IPS-18a (cell line): ENCODE measurements at regions not wholly inside any gene's neighbourhood (a gene's known extent, or its start where the extent isn't known, plus 50 kb on each side); places are given as distances from the start of the nearest gene placed in this dataset.
"Not testable (repeated sequence)": the region's sequence is repeated elsewhere in the genome, so short reads cannot be mapped to it uniquely, and the experiment has no call there.

Source experiments
- H3K27ac ChIP-seq: one replicate; pipeline ENCODE4 v1.5.1; 2013; ENCODE audit warnings: low read length
- H3K27me3 ChIP-seq: one replicate; pipeline ENCODE4 v1.6.1; 2013; ENCODE audit warnings: mild to moderate bottlenecking, low read length; ENCODE audit not compliant: control insufficient read depth, insufficient read depth
- H3K36me3 ChIP-seq: one replicate; pipeline ENCODE4 v1.6.1; 2013; ENCODE audit warnings: low read depth, low read length; ENCODE audit not compliant: control insufficient read depth
- H3K4me1 ChIP-seq: one replicate; pipeline ENCODE4 v1.6.1; 2013; ENCODE audit warnings: low read depth, low read length; ENCODE audit not compliant: control insufficient read depth
- H3K4me3 ChIP-seq: one replicate; pipeline ENCODE4 v1.5.1; 2013; ENCODE audit warnings: low read length
- H3K9ac ChIP-seq: one replicate; pipeline ENCODE4 v1.6.1; 2013; ENCODE audit warnings: mild to moderate bottlenecking, low read length, moderate library complexity
- H3K9me3 ChIP-seq: one replicate; pipeline ENCODE4 v1.6.1; 2013; ENCODE audit warnings: low read depth, low read length; ENCODE audit not compliant: control insufficient read depth

GRCh38 chr2:67142071-67142470 lies 255.1 kb upstream of the ETAA1 start:
- no peak overlapping the region for H3K9ac ChIP-seq

GRCh38 chr2:67142741-67143140 lies 254.4 kb upstream of the ETAA1 start:
- Histone ChIP-seq H3K9me3 (no peaks in the 10 kb centered on the region), H3K27me3 (no peaks in the 10 kb centered on the region), H3K27ac (no peak overlapping the region)

More at GRCh38 chr2:67142071-67142470, 255.1 kb upstream of the ETAA1 start:
- no peak overlapping the region for H3K4me3 ChIP-seq
- H3K36me3 ChIP-seq, result no peaks in the 10 kb centered on the region
- no peak overlapping the region for H3K27ac ChIP-seq
- H3K27me3 ChIP-seq, result no peaks in the 10 kb centered on the region
- no peaks in the 10 kb centered on the region for H3K9me3 ChIP-seq
- H3K4me1 ChIP-seq, result no peaks in the 10 kb centered on the region

GRCh38 chr2:67145851-67146250 lies 251.3 kb upstream of the ETAA1 start:
- Histone ChIP-seq H3K4me3 (no peak overlapping the region), H3K27me3 (no peaks in the 10 kb centered on the region), H3K4me1 (no peaks in the 10 kb centered on the region), H3K36me3 (no peaks in the 10 kb centered on the region), H3K9me3 (no peaks in the 10 kb centered on the region), H3K27ac (no peak overlapping the region), H3K9ac (no peak overlapping the region)

More at GRCh38 chr2:67142741-67143140, 254.4 kb upstream of the ETAA1 start:
- H3K4me3 ChIP-seq, result no peak overlapping the region
- H3K9ac ChIP-seq, result no peak overlapping the region
- no peaks in the 10 kb centered on the region for H3K36me3 ChIP-seq
- H3K4me1 ChIP-seq, result no peaks in the 10 kb centered on the region

GRCh38 chr2:67156796-67157195 lies 240.3 kb upstream of the ETAA1 start:
- no peaks in the 10 kb centered on the region for H3K36me3 ChIP-seq
- no peaks in the 10 kb centered on the region for H3K9me3 ChIP-seq
- H3K27ac ChIP-seq, result no peak overlapping the region
- no peak overlapping the region for H3K4me3 ChIP-seq
- H3K27me3 ChIP-seq, result no peaks in the 10 kb centered on the region
- H3K4me1 ChIP-seq, result no peaks in the 10 kb centered on the region
- H3K9ac ChIP-seq, result no peak overlapping the region

- Histone ChIP-seq H3K27ac (no peak overlapping the region), H3K27me3 (no peaks in the 10 kb centered on the region), H3K36me3 (no peaks in the 10 kb centered on the region), H3K4me1 (no peaks in the 10 kb centered on the region), H3K9ac (no peak overlapping the region), H3K9me3 (no peaks in the 10 kb centered on the region), H3K4me3 (no peak overlapping the region)
Measured at GRCh38 chr2:67158718-67159117, 238.4 kb upstream of the ETAA1 start.

- H3K9ac ChIP-seq, result no peak overlapping the region
- H3K27me3 ChIP-seq, result no peaks in the 10 kb centered on the region
- H3K4me1 ChIP-seq, result no peaks in the 10 kb centered on the region
- no peak overlapping the region for H3K27ac ChIP-seq
- no peak overlapping the region for H3K4me3 ChIP-seq
- no peaks in the 10 kb centered on the region for H3K9me3 ChIP-seq
- H3K36me3 ChIP-seq, result no peaks in the 10 kb centered on the region
Measured at GRCh38 chr2:67159929-67160328, 237.2 kb upstream of the ETAA1 start.

GRCh38 chr2:67164771-67165522 lies 232.2 kb upstream of the ETAA1 start:
- Histone ChIP-seq H3K9me3 (no peaks in the 10 kb centered on the region), H3K9ac (no peak overlapping the region), H3K4me1 (no peaks in the 10 kb centered on the region), H3K27me3 (no peaks in the 10 kb centered on the region), H3K36me3 (no peaks in the 10 kb centered on the region), H3K27ac (no peak overlapping the region), H3K4me3 (no peak overlapping the region)

GRCh38 chr2:67165523-67165990 lies 231.6 kb upstream of the ETAA1 start:
- H3K4me3 ChIP-seq, result no peak overlapping the region
- no peaks in the 10 kb centered on the region for H3K36me3 ChIP-seq
- H3K27ac ChIP-seq, result no peak overlapping the region
- H3K4me1 ChIP-seq, result no peaks in the 10 kb centered on the region
- no peaks in the 10 kb centered on the region for H3K9me3 ChIP-seq
- no peaks in the 10 kb centered on the region for H3K27me3 ChIP-seq
- no peak overlapping the region for H3K9ac ChIP-seq

- not testable (repeated sequence) for H3K27ac ChIP-seq, H3K4me3 ChIP-seq, H3K9me3 ChIP-seq, H3K27me3 ChIP-seq, H3K36me3 ChIP-seq, H3K9ac ChIP-seq, H3K4me1 ChIP-seq
Measured at GRCh38 chr2:67166511-67166910, 230.6 kb upstream of the ETAA1 start.

GRCh38 chr2:67169417-67170140 lies 227.6 kb upstream of the ETAA1 start:
- Histone ChIP-seq H3K9ac (no peak overlapping the region), H3K27ac (no peak overlapping the region), H3K9me3 (no peaks in the 10 kb centered on the region), H3K36me3 (no peaks in the 10 kb centered on the region), H3K27me3 (no peaks in the 10 kb centered on the region), H3K4me1 (no peaks in the 10 kb centered on the region), H3K4me3 (no peak overlapping the region)

GRCh38 chr2:67179526-67179925 lies 217.6 kb upstream of the ETAA1 start:
- Histone ChIP-seq H3K9ac (no peak overlapping the region), H3K4me3 (no peak overlapping the region), H3K27ac (no peak overlapping the region), H3K36me3 (no peaks in the 10 kb centered on the region), H3K4me1 (no peaks in the 10 kb centered on the region), H3K9me3 (no peaks in the 10 kb centered on the region), H3K27me3 (no peaks in the 10 kb centered on the region)

GRCh38 chr2:67180841-67181240 lies 216.3 kb upstream of the ETAA1 start:
- Histone ChIP-seq H3K9me3 (no peaks in the 10 kb centered on the region), H3K9ac (no peak overlapping the region), H3K4me1 (no peaks in the 10 kb centered on the region), H3K36me3 (no peaks in the 10 kb centered on the region), H3K27ac (no peak overlapping the region), H3K4me3 (no peak overlapping the region), H3K27me3 (no peaks in the 10 kb centered on the region)
